SK-N-SH treated with all-trans-retinoic acid at 6 μM for 48 hours (cell line): ENCODE measurements at regions not wholly inside any gene's neighbourhood (a gene's known extent, or its start where the extent isn't known, plus 50 kb on each side); places are given as distances from the start of the nearest gene placed in this dataset.

Source experiments
- ATAC-seq: fragments of 200-7000 bp; cut with Tn5 transposase; 3 replicates; pipeline ENCODE4 v1.9.1; 2020; ENCODE audit warnings: mild to moderate bottlenecking, moderate library complexity
- ARNTL ChIP-seq: fragments of 450-650 bp; formaldehyde crosslinking; IDR thresholded peaks from 2 replicates; pipeline ENCODE4 v1.5.0; 2020; ENCODE audit warnings: low read depth, mild to moderate bottlenecking, moderate library complexity, borderline replicate concordance
- BACH2 ChIP-seq: fragments of 250-450 bp; sonication (Bioruptor Pico); IDR thresholded peaks from 2 replicates; pipeline ENCODE4 v1.9.0; 2021; ENCODE audit warnings: mild to moderate bottlenecking, borderline replicate concordance
- CREB5 ChIP-seq: fragments of 250-450 bp; sonication (Bioruptor Pico); IDR thresholded peaks from 2 replicates; pipeline ENCODE4 v1.5.1; 2020; ENCODE audit warnings: low read depth, mild to moderate bottlenecking, moderate library complexity
- CSDC2 ChIP-seq: fragments of 250-450 bp; sonication (Bioruptor Pico); IDR thresholded peaks from 2 replicates; pipeline ENCODE4 v1.5.0; 2020; ENCODE audit warnings: mild to moderate bottlenecking, moderate library complexity
- ESRRG ChIP-seq: fragments of 250-450 bp; sonication (Bioruptor Pico); IDR thresholded peaks from 2 replicates; pipeline ENCODE4 v1.6.1; 2021; ENCODE audit warnings: mild to moderate bottlenecking
- GLIS3 ChIP-seq: fragments of 250-450 bp; sonication (Bioruptor Pico); IDR thresholded peaks from 2 replicates; pipeline ENCODE4 v1.5.0; 2020; ENCODE audit warnings: mild to moderate bottlenecking, moderate library complexity
- OSR1 ChIP-seq: fragments of 250-450 bp; sonication (Bioruptor Pico); IDR thresholded peaks from 2 replicates; pipeline ENCODE4 v1.8.0; 2022; ENCODE audit warnings: moderate library complexity, mild to moderate bottlenecking, inconsistent platforms
- PPARA ChIP-seq: fragments of 250-450 bp; sonication (Bioruptor Pico); IDR thresholded peaks from 2 replicates; pipeline ENCODE4 v1.5.0; 2020; ENCODE audit warnings: mild to moderate bottlenecking, borderline replicate concordance
- RARB ChIP-seq: fragments of 250-450 bp; sonication (Bioruptor Pico); IDR thresholded peaks from 2 replicates; pipeline ENCODE4 v1.8.0; 2021; ENCODE audit warnings: mild to moderate bottlenecking, moderate library complexity
- SNAI2 ChIP-seq: fragments of 250-450 bp; sonication (Bioruptor Pico); IDR thresholded peaks from 2 replicates; pipeline ENCODE4 v1.5.0; 2020; ENCODE audit warnings: mild to moderate bottlenecking, moderate library complexity
- TCF4 ChIP-seq: fragments of 250-450 bp; sonication (Bioruptor Pico); IDR thresholded peaks from 2 replicates; pipeline ENCODE4 v1.8.0; 2021; ENCODE audit warnings: mild to moderate bottlenecking, moderate library complexity, borderline replicate concordance
- TOX ChIP-seq: fragments of 250-450 bp; sonication (Bioruptor Pico); IDR thresholded peaks from 2 replicates; pipeline ENCODE4 v1.8.0; 2021; ENCODE audit warnings: mild to moderate bottlenecking, moderate library complexity, borderline replicate concordance
- TSHZ2 ChIP-seq: fragments of 250-450 bp; sonication (Bioruptor Pico); IDR thresholded peaks from 2 replicates; pipeline ENCODE4 v1.5.0; 2020; ENCODE audit warnings: mild to moderate bottlenecking, moderate library complexity
- ZC3H10 ChIP-seq: fragments of 250-450 bp; sonication (Bioruptor Pico); IDR thresholded peaks from 2 replicates; pipeline ENCODE4 v1.5.1; 2021; ENCODE audit warnings: mild to moderate bottlenecking, moderate library complexity
- ZFP3 ChIP-seq: fragments of 250-450 bp; sonication (Bioruptor Pico); IDR thresholded peaks from 2 replicates; pipeline ENCODE4 v1.5.0; 2020; ENCODE audit warnings: mild to moderate bottlenecking, moderate library complexity
- ZFP30 ChIP-seq: fragments of 450-650 bp; formaldehyde crosslinking; IDR thresholded peaks from 2 replicates; pipeline ENCODE4 v1.5.0; 2022; ENCODE audit warnings: mild to moderate bottlenecking, moderate library complexity
- ZNF565 ChIP-seq: fragments of 450-650 bp; formaldehyde crosslinking; conservative IDR thresholded peaks from 2 replicates; pipeline ENCODE4 v1.5.0; 2020; ENCODE audit warnings: low read depth, mild to moderate bottlenecking, moderate library complexity
- ZNF70 ChIP-seq: fragments of 450-650 bp; formaldehyde crosslinking; IDR thresholded peaks from 2 replicates; pipeline ENCODE4 v1.5.0; 2020; ENCODE audit warnings: mild to moderate bottlenecking, moderate library complexity
- ZNF8 ChIP-seq: fragments of 450-650 bp; formaldehyde crosslinking; IDR thresholded peaks from 2 replicates; pipeline ENCODE4 v1.5.0; 2020; ENCODE audit warnings: mild to moderate bottlenecking, moderate library complexity
- TF ChIP-seq, protein P1 (sequence below): fragments of 250-450 bp; sonication (Bioruptor Pico); IDR thresholded peaks from 2 replicates; pipeline ENCODE4 v1.8.0; 2021; ENCODE audit warnings: low read depth, mild to moderate bottlenecking, moderate library complexity, borderline replicate concordance
- TF ChIP-seq, protein P2 (sequence below): fragments of 250-450 bp; sonication (Bioruptor Pico); IDR thresholded peaks from 2 replicates; pipeline ENCODE4 v1.5.1; 2021; ENCODE audit warnings: mild to moderate bottlenecking, moderate library complexity
- TF ChIP-seq, protein P3 (sequence below): fragments of 250-450 bp; sonication (Bioruptor Pico); IDR thresholded peaks from 2 replicates; pipeline ENCODE4 v1.8.0; 2020; ENCODE audit warnings: mild to moderate bottlenecking, moderate library complexity, borderline replicate concordance

DNA sequence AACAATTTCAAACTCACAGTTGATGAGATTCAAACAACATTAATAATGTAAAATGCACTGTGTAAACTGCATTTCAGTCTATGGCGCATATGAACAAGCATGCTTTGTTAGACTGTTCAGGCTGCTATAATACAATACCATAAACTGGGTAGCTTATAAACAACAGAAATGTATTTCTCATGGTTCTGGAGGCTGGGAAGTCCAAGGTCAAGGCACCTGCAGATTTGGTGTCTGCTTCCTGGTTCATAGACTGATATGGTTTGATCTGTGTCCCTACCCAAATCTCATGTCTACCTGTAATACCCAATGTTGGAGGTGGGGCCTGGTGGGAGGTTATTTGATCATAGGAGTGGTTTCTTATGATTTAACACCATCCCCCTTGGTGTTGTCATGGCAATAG is 148.1 kb upstream of the SERPINE2 start (continued):
- TF ChIP-seq, protein P1, sequence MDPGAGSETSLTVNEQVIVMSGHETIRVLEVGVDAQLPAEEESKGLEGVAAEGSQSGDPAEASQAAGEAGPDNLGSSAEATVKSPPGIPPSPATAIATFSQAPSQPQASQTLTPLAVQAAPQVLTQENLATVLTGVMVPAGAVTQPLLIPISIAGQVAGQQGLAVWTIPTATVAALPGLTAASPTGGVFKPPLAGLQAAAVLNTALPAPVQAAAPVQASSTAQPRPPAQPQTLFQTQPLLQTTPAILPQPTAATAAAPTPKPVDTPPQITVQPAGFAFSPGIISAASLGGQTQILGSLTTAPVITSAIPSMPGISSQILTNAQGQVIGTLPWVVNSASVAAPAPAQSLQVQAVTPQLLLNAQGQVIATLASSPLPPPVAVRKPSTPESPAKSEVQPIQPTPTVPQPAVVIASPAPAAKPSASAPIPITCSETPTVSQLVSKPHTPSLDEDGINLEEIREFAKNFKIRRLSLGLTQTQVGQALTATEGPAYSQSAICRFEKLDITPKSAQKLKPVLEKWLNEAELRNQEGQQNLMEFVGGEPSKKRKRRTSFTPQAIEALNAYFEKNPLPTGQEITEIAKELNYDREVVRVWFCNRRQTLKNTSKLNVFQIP, result no peak
- TF ChIP-seq SNAI2 (CRISPR knock-in tag) (no peak), ZC3H10 (CRISPR knock-in tag) (no peak), RARB (no peak), GLIS3 (CRISPR knock-in tag) (no peak), BACH2 (CRISPR knock-in tag) (no peak), ESRRG (no peak), TOX (CRISPR knock-in tag) (no peak), ZNF565 (CRISPR knock-in tag) (no peak), TCF4 (CRISPR knock-in tag) (no peak), CREB5 (CRISPR knock-in tag) (no peak), ARNTL (CRISPR knock-in tag) (no peak), OSR1 (CRISPR knock-in tag) (no peak)
- TF ChIP-seq, protein P2, sequence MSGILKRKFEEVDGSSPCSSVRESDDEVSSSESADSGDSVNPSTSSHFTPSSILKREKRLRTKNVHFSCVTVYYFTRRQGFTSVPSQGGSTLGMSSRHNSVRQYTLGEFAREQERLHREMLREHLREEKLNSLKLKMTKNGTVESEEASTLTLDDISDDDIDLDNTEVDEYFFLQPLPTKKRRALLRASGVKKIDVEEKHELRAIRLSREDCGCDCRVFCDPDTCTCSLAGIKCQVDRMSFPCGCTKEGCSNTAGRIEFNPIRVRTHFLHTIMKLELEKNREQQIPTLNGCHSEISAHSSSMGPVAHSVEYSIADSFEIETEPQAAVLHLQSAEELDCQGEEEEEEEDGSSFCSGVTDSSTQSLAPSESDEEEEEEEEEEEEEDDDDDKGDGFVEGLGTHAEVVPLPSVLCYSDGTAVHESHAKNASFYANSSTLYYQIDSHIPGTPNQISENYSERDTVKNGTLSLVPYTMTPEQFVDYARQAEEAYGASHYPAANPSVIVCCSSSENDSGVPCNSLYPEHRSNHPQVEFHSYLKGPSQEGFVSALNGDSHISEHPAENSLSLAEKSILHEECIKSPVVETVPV (CRISPR knock-in tag), result no peak

- ATAC-seq, result no peak
- TF ChIP-seq ZFP3 (CRISPR knock-in tag), result no peak
- TF ChIP-seq, all 23 proteins: peak for 0
Measured at GRCh38 chr2:224185023-224185601, 146.0 kb upstream of the SERPINE2 start.

- TF ChIP-seq ZNF565 (CRISPR knock-in tag) (no peak), TSHZ2 (no peak), CSDC2 (CRISPR knock-in tag) (no peak), ZFP30 (CRISPR knock-in tag) (no peak), GLIS3 (CRISPR knock-in tag) (no peak), RARB (no peak), ESRRG (no peak), CREB5 (CRISPR knock-in tag) (no peak), ZNF70 (CRISPR knock-in tag) (no peak), ZNF8 (CRISPR knock-in tag) (no peak)
- no peak for ATAC-seq
Measured at GRCh38 chr2:224183086-224183485, 144.0 kb upstream of the SERPINE2 start.

DNA sequence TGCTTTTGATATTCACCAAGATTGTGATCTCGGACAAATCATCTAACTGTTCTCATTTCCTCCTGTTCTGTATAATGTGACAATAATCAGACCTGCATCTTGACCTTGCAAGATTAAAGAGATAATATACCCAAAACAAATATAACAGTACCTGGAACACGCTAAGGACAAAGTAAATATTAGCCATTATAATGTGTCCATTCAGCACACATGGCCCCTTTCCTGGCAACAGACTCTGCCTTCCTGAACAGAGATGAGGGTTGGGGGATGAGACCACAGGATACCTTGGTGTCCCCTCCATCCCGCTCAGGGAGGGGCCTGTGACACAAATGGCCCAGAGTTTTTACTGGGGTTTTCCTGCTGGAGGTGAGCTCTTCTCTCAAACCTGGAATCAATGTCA is 143.4 kb upstream of the SERPINE2 start:
- ATAC-seq, result no peak
- no peak for TF ChIP-seq ZNF70 (CRISPR knock-in tag)
- TF ChIP-seq ZC3H10 (CRISPR knock-in tag), result no peak
- no peak for TF ChIP-seq TSHZ2
- no peak for TF ChIP-seq PPARA (CRISPR knock-in tag)
- no peak for TF ChIP-seq ZFP3 (CRISPR knock-in tag)
- TF ChIP-seq, protein P3, sequence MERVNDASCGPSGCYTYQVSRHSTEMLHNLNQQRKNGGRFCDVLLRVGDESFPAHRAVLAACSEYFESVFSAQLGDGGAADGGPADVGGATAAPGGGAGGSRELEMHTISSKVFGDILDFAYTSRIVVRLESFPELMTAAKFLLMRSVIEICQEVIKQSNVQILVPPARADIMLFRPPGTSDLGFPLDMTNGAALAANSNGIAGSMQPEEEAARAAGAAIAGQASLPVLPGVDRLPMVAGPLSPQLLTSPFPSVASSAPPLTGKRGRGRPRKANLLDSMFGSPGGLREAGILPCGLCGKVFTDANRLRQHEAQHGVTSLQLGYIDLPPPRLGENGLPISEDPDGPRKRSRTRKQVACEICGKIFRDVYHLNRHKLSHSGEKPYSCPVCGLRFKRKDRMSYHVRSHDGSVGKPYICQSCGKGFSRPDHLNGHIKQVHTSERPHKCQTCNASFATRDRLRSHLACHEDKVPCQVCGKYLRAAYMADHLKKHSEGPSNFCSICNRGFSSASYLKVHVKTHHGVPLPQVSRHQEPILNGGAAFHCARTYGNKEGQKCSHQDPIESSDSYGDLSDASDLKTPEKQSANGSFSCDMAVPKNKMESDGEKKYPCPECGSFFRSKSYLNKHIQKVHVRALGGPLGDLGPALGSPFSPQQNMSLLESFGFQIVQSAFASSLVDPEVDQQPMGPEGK, result no peak
- no peak for TF ChIP-seq OSR1 (CRISPR knock-in tag)
- TF ChIP-seq RARB, result no peak
- TF ChIP-seq ESRRG, result no peak
